HG03521 (cell line): ENCODE measurements at regions not wholly inside any gene's neighbourhood (a gene's known extent, or its start where the extent isn't known, plus 50 kb on each side); places are given as distances from the start of the nearest gene placed in this dataset.
A peak's percentile ranks its signal among the peaks of the same experiment; 100 is the strongest.
"Not testable (repeated sequence)": the region's sequence is repeated elsewhere in the genome, so short reads cannot be mapped to it uniquely, and the experiment has no call there.

Experiments used
- ATAC-seq: cut with Tn5 transposase; IDR thresholded peaks from one replicate; pipeline ENCODE4 v1.9.1; 2021; ENCODE audit warnings: mild to moderate bottlenecking, moderate library complexity; ENCODE audit not compliant: unreplicated experiment

DNA sequence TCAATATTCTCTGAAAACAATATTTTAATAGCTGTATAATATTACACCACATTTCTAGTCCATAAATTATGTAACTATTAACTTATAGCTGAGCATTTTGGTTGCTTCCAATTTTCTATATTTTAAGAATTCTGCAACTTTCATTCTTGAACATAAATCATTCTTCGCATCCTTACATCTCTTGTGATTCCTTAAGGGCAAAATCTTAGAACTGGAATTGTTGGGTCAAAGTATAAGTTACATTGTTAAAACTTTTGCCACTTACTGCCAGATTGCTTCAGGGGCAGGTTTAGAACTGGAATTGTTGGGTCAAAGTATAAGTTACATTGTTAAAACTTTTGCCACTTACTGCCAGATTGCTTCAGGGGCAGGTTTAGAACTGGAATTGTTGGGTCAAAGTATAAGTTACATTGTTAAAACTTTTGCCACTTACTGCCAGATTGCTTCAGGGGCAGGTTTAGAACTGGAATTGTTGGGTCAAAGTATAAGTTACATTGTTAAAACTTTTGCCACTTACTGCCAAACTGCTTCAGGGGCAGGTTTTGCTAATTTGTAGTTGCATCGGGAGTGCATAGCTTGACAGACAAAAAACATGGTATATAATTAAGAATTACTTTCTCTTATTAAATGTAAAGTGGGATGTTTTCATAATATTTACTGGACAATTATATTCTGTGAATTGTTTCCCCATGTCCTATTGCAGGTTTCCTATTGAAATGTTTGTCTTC lies 179.9 kb upstream of the OR13F1 start:
- ATAC-seq: not testable (repeated sequence)

GRCh38 chr9:104326912-104327311 lies 177.2 kb upstream of the OR13F1 start:
- no peak for ATAC-seq

- ATAC-seq: no peak
These were observed 174.8 kb upstream of the OR13F1 start for GRCh38 chr9:104329245-104329644.

DNA sequence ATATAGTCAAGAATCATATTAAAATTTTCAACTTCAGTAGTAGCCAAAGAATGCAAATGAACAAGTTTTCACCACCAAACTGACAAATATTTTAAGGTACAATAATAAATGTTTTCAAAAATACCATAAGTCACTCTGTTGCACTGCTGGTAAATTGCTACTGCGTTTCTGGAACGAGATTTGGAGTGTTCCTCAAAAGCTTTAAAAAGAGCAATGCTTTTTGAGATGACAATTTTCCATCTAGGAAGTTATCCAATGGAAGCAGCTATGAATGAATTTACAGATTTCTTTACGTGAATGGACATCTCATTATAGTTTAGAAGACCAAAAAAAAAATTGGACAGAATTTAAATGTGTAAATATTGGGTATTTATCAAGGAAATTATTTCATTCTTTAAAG lies 173.2 kb upstream of the OR13F1 start:
- ATAC-seq: no peak

- ATAC-seq: no peak
These were observed 169.5 kb upstream of the OR13F1 start for GRCh38 chr9:104334549-104334948.

GRCh38 chr9:104339692-104340091 lies 164.4 kb upstream of the OR13F1 start:
- no peak for ATAC-seq

- no peak for ATAC-seq
These were observed 161.5 kb upstream of the OR13F1 start for GRCh38 chr9:104342552-104342951.

DNA sequence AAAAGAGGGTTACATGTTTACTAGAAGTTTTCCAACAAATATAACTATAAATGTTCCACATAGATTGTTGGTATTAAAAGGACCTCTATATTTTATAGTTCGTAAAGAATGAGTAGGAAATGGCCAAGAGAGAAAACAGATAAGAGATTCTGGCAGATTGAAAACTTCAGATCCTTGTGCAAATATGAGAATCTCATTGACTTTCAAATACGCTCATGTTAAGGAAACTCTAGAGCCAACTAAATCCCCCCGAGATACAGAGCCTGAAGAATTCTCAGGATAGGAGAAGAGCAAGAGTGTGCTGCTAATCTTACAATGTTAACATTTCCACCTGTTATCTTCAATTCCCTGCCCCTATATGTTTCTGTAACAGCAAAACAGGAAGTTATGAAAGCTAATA lies 159.0 kb upstream of the OR13F1 start:
- ATAC-seq: no peak

DNA sequence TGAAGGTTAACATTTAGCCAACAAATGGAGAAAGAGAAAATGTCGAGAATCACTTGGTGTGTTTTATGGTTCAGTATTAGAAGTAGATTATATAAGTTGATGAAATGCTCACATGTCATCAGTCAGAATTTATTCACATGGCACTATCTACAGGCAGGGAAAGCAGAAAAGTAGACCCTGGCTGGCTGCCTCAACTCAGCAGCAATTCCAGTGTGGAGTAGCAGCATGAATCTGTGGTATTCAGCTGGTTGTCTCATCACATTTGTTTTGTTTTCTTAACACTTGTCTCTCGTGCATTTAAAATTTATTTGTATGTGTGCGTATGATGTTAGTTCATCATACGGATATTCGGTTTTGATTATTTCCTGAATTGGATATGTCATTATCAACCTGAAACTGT lies 153.5 kb upstream of the OR13F1 start:
- no peak for ATAC-seq

DNA sequence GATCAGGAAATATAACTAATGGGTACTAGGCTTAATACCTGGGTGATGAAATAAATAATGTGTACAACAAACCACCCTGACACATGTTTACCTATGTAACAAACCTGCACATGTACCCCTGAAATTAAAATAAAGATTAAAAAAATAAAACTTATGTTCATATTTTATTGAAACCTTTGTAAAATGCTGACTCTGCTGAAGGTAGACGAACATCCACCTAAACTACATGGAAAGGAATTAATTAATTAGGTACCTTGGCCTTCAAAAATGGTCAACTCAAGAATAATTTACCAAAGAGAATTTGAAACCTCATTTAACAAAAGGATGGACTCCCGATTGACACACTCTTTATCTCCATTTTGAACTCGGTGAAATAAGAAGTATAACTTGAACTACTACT lies 152.3 kb upstream of the OR13F1 start:
- no peak for ATAC-seq

DNA sequence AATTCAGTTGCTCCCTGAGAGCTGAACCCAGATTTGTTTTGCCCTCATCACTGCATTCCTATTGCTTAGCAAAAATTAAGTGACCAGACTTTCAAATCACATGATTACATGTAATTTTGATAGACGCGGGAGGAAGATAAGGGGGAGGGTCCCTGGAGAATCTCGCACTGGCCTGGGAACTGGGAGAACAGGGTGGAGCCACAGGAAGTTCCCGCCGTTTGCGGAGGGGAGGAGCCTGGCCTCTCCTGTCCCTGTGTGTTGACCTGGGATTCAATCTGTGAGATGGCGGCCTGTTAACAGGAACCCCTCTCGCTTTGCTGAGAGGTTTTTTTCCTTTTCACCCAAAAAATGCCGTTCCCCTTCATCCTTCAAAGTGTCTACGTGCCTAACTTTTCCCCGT lies 142.9 kb upstream of the OR13F1 start:
- ATAC-seq: no peak

- ATAC-seq: no peak
These were observed 141.1 kb upstream of the OR13F1 start for GRCh38 chr9:104362912-104363472.

GRCh38 chr9:104367507-104367906 lies 136.6 kb upstream of the OR13F1 start:
- ATAC-seq: no peak

- not testable (repeated sequence) for ATAC-seq
These were observed 135.7 kb upstream of the OR13F1 start for GRCh38 chr9:104368318-104368717.

DNA sequence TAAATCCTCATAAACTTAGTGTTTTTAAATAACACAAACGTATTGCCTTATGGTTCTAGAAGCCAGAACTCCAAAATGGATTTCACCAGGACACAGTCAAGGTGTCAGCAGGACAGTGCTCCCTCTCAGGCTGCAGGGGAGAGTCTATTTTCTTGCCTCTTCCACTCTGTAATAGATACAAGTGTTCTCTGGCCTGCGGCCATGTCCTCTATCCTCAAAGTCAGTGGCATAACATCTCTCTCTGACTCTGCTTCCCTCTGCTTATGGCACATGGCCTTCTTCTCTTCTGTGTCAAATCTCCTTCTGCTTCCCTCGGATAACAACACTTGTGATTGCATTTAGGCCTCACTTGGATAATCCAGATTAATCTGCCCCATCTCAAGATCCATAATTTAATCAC lies 129.4 kb upstream of the OR13F1 start:
- no peak for ATAC-seq

GRCh38 chr9:104386013-104386412 lies 118.0 kb upstream of the OR13F1 start:
- ATAC-seq: no peak

GRCh38 chr9:104386425-104387069 lies 117.5 kb upstream of the OR13F1 start:
- peak; percentile 64 for ATAC-seq

DNA sequence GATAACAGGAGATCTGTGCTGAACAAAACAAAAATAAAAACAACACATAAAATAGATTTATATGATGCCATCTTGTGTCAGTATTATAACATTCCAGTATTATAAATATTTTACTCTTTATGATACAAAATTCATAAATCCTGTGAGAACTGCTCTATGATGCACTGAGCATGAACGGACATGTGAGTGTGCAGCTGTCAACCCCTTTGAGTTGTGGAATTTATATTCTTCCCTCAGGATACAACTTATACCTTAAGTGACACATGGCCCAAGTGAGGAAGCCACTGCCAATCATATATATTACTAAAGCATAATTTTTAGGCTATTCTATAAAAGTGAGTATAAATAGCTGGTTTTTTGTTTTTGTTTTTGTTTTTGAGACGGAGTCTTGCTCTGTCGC lies 116.0 kb upstream of the OR13F1 start:
- ATAC-seq: no peak

- no peak for ATAC-seq
These were observed 114.7 kb upstream of the OR13F1 start for GRCh38 chr9:104389341-104389740.

- not testable (repeated sequence) for ATAC-seq
These were observed 109.2 kb upstream of the OR13F1 start for GRCh38 chr9:104394901-104395300.

GRCh38 chr9:104412238-104412637 lies 91.8 kb upstream of the OR13F1 start:
- ATAC-seq: no peak

- ATAC-seq: no peak
These were observed 87.6 kb upstream of the OR13F1 start for GRCh38 chr9:104416470-104416869.
